Parathyroid adenoma (tissue), 2 donors: ENCODE measurements at regions not wholly inside any gene's neighbourhood (a gene's known extent, or its start where the extent isn't known, plus 50 kb on each side); places are given as distances from the start of the nearest gene placed in this dataset.

Source experiments
- H2AFZ ChIP-seq: fragments of 300-600 bp; sonication (generic); one replicate; pipeline ENCODE4 v1.7.0; 2017; ENCODE audit warnings: antibody characterized with exemption, mild to moderate bottlenecking
- H3K27ac ChIP-seq: fragments of 300-600 bp; sonication (generic); one replicate; pipeline ENCODE4 v1.7.0; 2017
- H3K27me3 ChIP-seq: fragments of 300-600 bp; sonication (generic); one replicate; pipeline ENCODE4 v1.7.0; 2017; ENCODE audit warnings: low read length; ENCODE audit not compliant: control insufficient read depth, insufficient read depth
- H3K36me3 ChIP-seq: fragments of 300-600 bp; sonication (generic); one replicate; pipeline ENCODE4 v1.7.0; 2017; ENCODE audit warnings: low read length; ENCODE audit not compliant: control insufficient read depth, insufficient read depth
- H3K4me1 ChIP-seq: fragments of 300-600 bp; sonication (generic); one replicate; pipeline ENCODE4 v1.7.0; 2017; ENCODE audit warnings: control low read depth
- H3K4me2 ChIP-seq: fragments of 300-600 bp; sonication (generic); one replicate; pipeline ENCODE4 v1.7.0; 2017; ENCODE audit warnings: low read length
- H3K4me3 ChIP-seq: fragments of 300-600 bp; sonication (generic); one replicate; pipeline ENCODE4 v1.7.0; 2017; ENCODE audit warnings: low read depth, low read length
- H3K79me2 ChIP-seq: fragments of 300-600 bp; sonication (generic); one replicate; pipeline ENCODE4 v1.7.0; 2017; ENCODE audit warnings: control low read depth
- H3K9ac ChIP-seq: fragments of 300-600 bp; sonication (generic); one replicate; pipeline ENCODE4 v1.7.0; 2017; ENCODE audit warnings: mild to moderate bottlenecking
- H3K9me3 ChIP-seq: fragments of 300-600 bp; sonication (generic); one replicate; pipeline ENCODE4 v1.7.0; 2017; ENCODE audit warnings: low read length; ENCODE audit not compliant: control insufficient read depth
- CTCF ChIP-seq: fragments of 300-600 bp; sonication (generic); IDR thresholded peaks from one replicate; pipeline ENCODE4 v1.7.0; 2017; ENCODE audit warnings: antibody characterized with exemption, mild to moderate bottlenecking
- donor health status: primary hyperparathyroidism.

DNA sequence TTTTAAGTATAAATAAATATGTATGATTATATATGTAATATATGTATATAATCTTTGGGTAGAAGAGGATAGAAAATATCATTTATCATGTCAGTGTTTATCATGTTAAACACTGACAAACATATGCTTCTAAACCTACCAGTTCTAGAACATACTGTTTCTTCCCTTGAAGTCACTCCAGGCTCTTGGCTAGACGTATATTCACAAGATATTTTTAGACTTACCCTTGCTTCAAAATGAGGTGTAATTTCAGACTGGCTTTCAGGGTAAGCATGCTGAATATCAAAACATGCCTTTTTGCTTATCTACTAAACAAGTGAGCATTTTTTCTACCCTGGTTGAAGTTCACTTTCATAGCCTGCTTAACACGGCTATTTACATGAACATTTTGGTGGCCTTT, 642.4 kb upstream of the PKDCC start:
- Histone ChIP-seq H3K4me1 (peaks cover 3% of the 10 kb centered on the region), H3K4me3 (no peak overlapping the region), H2AFZ (no peak overlapping the region), H3K27ac (no peak overlapping the region), H3K9ac (no peak overlapping the region), H3K4me2 (no peak overlapping the region), H3K79me2 (no peaks in the 10 kb centered on the region), H3K36me3 (no peaks in the 10 kb centered on the region), H3K9me3 (no peaks in the 10 kb centered on the region), H3K27me3 (no peaks in the 10 kb centered on the region)
- TF ChIP-seq CTCF, result no peak

- no peak for TF ChIP-seq CTCF
- Histone ChIP-seq H3K9me3 (no peaks in the 10 kb centered on the region), H2AFZ (no peak overlapping the region), H3K79me2 (no peaks in the 10 kb centered on the region), H3K4me1 (peaks cover 3% of the 10 kb centered on the region), H3K4me2 (no peak overlapping the region), H3K9ac (no peak overlapping the region), H3K4me3 (no peak overlapping the region), H3K27ac (no peak overlapping the region), H3K27me3 (no peaks in the 10 kb centered on the region), H3K36me3 (no peaks in the 10 kb centered on the region)
Observed at GRCh38 chr2:41409328-41409727, 638.5 kb upstream of the PKDCC start.

- Histone ChIP-seq H3K9me3 (no peaks in the 10 kb centered on the region), H3K27ac (no peak overlapping the region), H3K4me3 (no peak overlapping the region), H3K4me1 (peaks cover 3% of the 10 kb centered on the region), H3K79me2 (no peaks in the 10 kb centered on the region), H3K9ac (no peak overlapping the region), H2AFZ (no peak overlapping the region), H3K4me2 (no peak overlapping the region), H3K27me3 (no peaks in the 10 kb centered on the region), H3K36me3 (no peaks in the 10 kb centered on the region)
- TF ChIP-seq CTCF, result no peak
Observed at GRCh38 chr2:41410011-41410410, 637.8 kb upstream of the PKDCC start.

- H3K36me3 ChIP-seq, result no peaks in the 10 kb centered on the region
- H3K9ac ChIP-seq, result no peak overlapping the region
- no peaks in the 10 kb centered on the region for H3K4me1 ChIP-seq
- H3K27ac ChIP-seq, result no peak overlapping the region
- H3K9me3 ChIP-seq, result no peaks in the 10 kb centered on the region
- H3K4me3 ChIP-seq, result no peak overlapping the region
- H3K27me3 ChIP-seq, result no peaks in the 10 kb centered on the region
- no peaks in the 10 kb centered on the region for H3K79me2 ChIP-seq
- H2AFZ ChIP-seq, result no peak overlapping the region
- TF ChIP-seq CTCF, result no peak
- no peak overlapping the region for H3K4me2 ChIP-seq
Observed at GRCh38 chr2:41413813-41414485, 633.9 kb upstream of the PKDCC start.
